OCI-LY1 (cell line): ENCODE measurements at regions not wholly inside any gene's neighbourhood (a gene's known extent, or its start where the extent isn't known, plus 50 kb on each side); places are given as distances from the start of the nearest gene placed in this dataset.

Experiments
- H2AFZ ChIP-seq: fragments of 200-600 bp; sonication (generic), shearing (Covaris generic); 2 replicates; pipeline ENCODE4 v1.6.0; 2014; ENCODE audit warnings: antibody characterized with exemption, mild to moderate bottlenecking, low read length
- H3F3A ChIP-seq: fragments of 200-600 bp; sonication (generic), shearing (Covaris generic); 2 replicates; pipeline ENCODE4 v1.6.0; 2014; ENCODE audit warnings: mild to moderate bottlenecking, antibody characterized with exemption, low read length, moderate library complexity; ENCODE audit not compliant: insufficient read depth
- H3K27ac ChIP-seq: fragments of 200-600 bp; sonication (generic); 2 replicates; pipeline ENCODE4 v1.5.1; 2014; ENCODE audit warnings: low read length, mixed run types, mild to moderate bottlenecking, low read depth; ENCODE audit not compliant: poor library complexity, severe bottlenecking
- H3K27me3 ChIP-seq: fragments of 200-600 bp; sonication (generic); 2 replicates; pipeline ENCODE4 v1.6.0; 2014; ENCODE audit warnings: antibody characterized with exemption, mild to moderate bottlenecking, low read length, moderate library complexity; ENCODE audit not compliant: insufficient read depth
- H3K36me3 ChIP-seq: fragments of 200-600 bp; sonication (generic); 2 replicates; pipeline ENCODE4 v1.6.1; 2014; ENCODE audit warnings: mild to moderate bottlenecking, antibody characterized with exemption, low read length, moderate library complexity, mixed read lengths; ENCODE audit not compliant: insufficient read depth
- H3K4me1 ChIP-seq: fragments of 200-600 bp; sonication (generic); 2 replicates; pipeline ENCODE4 v1.5.1; 2014; ENCODE audit warnings: mild to moderate bottlenecking, low read length, moderate library complexity; ENCODE audit not compliant: insufficient read depth, severe bottlenecking
- H3K4me2 ChIP-seq: fragments of 200-600 bp; sonication (generic), shearing (Covaris generic); 2 replicates; pipeline ENCODE4 v1.6.1; 2014; ENCODE audit warnings: low read length
- H3K4me3 ChIP-seq: fragments of 200-600 bp; sonication (generic); 2 replicates; pipeline ENCODE4 v1.5.1; 2014; ENCODE audit warnings: low read length, low read depth, mild to moderate bottlenecking, mixed read lengths; ENCODE audit not compliant: poor library complexity, severe bottlenecking
- H3K79me2 ChIP-seq: fragments of 200-600 bp; shearing (Covaris generic); 2 replicates; pipeline ENCODE4 v1.6.1; 2016; ENCODE audit warnings: mixed run types, low read length, mixed read lengths; ENCODE audit not compliant: insufficient read depth
- H3K9ac ChIP-seq: fragments of 200-600 bp; sonication (generic), shearing (Covaris generic); 2 replicates; pipeline ENCODE4 v1.6.1; 2014; ENCODE audit warnings: mild to moderate bottlenecking, low read length, mixed read lengths
- H3K9me2 ChIP-seq: fragments of 200-600 bp; sonication (generic), shearing (Covaris generic); 2 replicates; pipeline ENCODE4 v1.6.1; 2014; ENCODE audit warnings: low read depth, mild to moderate bottlenecking, low read length, mixed read lengths
- H3K9me3 ChIP-seq: fragments of 200-600 bp; shearing (Covaris generic); 2 replicates; pipeline ENCODE4 v1.6.1; 2014; ENCODE audit warnings: low read length, mixed read lengths
- H4K20me1 ChIP-seq: fragments of 200-600 bp; sonication (generic), shearing (Covaris generic); 2 replicates; pipeline ENCODE4 v1.6.0; 2016; ENCODE audit warnings: mild to moderate bottlenecking, low read length; ENCODE audit not compliant: insufficient read depth
- EZH2 ChIP-seq: fragments of 200-600 bp; sonication (generic), shearing (Covaris generic); IDR thresholded peaks from 2 replicates; pipeline ENCODE4 v1.8.0; 2017; ENCODE audit warnings: borderline replicate concordance, mixed run types, mild to moderate bottlenecking, antibody characterized with exemption, low read length, moderate library complexity, mixed read lengths
- TF ChIP-seq, protein P1 (sequence below): fragments of 200-600 bp; sonication (generic), shearing (Covaris generic); IDR thresholded peaks from 2 replicates; pipeline ENCODE4 v1.5.1; 2017; ENCODE audit warnings: mild to moderate bottlenecking, antibody characterized with exemption, low read length, moderate library complexity, mixed read lengths

GRCh38 chr1:164188497-164188896 is 370.5 kb upstream of the PBX1 start:
- no peak overlapping the region for H2AFZ ChIP-seq
- TF ChIP-seq EZH2: no peak
- TF ChIP-seq, protein P1, sequence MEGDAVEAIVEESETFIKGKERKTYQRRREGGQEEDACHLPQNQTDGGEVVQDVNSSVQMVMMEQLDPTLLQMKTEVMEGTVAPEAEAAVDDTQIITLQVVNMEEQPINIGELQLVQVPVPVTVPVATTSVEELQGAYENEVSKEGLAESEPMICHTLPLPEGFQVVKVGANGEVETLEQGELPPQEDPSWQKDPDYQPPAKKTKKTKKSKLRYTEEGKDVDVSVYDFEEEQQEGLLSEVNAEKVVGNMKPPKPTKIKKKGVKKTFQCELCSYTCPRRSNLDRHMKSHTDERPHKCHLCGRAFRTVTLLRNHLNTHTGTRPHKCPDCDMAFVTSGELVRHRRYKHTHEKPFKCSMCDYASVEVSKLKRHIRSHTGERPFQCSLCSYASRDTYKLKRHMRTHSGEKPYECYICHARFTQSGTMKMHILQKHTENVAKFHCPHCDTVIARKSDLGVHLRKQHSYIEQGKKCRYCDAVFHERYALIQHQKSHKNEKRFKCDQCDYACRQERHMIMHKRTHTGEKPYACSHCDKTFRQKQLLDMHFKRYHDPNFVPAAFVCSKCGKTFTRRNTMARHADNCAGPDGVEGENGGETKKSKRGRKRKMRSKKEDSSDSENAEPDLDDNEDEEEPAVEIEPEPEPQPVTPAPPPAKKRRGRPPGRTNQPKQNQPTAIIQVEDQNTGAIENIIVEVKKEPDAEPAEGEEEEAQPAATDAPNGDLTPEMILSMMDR: no peak
- no peaks in the 10 kb centered on the region for H3K36me3 ChIP-seq
- no peak overlapping the region for H3K4me2 ChIP-seq
- no peak overlapping the region for H3K4me3 ChIP-seq
- no peaks in the 10 kb centered on the region for H3K4me1 ChIP-seq
- no peaks in the 10 kb centered on the region for H3K27me3 ChIP-seq
- H3F3A ChIP-seq: no peaks in the 10 kb centered on the region
- no peaks in the 10 kb centered on the region for H3K9me3 ChIP-seq
- H3K9me2 ChIP-seq: no peaks in the 10 kb centered on the region
- H3K79me2 ChIP-seq: no peaks in the 10 kb centered on the region
- no peaks in the 10 kb centered on the region for H4K20me1 ChIP-seq
- H3K9ac ChIP-seq: no peak overlapping the region
- H3K27ac ChIP-seq: no peak overlapping the region

DNA sequence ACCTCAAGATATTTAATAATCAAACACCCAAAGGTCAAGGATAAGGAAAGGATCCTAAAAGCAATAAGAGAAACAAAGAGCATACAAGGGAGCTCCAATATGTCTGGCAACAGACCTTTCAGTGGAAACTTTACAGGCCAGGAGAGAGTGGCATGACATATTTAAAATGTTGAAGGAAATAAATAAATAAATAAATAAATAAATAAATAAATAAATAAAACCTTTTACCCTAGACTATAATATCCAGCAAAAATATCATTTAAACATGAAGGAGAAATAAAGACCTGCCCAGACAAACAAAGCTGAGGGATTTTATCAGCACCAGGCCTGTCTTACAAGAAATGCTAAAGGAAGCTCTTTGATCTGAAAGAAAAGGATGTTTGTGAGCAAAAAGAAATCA is 367.8 kb upstream of the PBX1 start:
- H3K4me1 ChIP-seq: no peaks in the 10 kb centered on the region
- H3K27me3 ChIP-seq: no peaks in the 10 kb centered on the region
- H2AFZ ChIP-seq: no peak overlapping the region
- no peak overlapping the region for H3K9ac ChIP-seq
- H3K9me2 ChIP-seq: no peaks in the 10 kb centered on the region
- H4K20me1 ChIP-seq: no peaks in the 10 kb centered on the region
- H3K4me3 ChIP-seq: no peak overlapping the region
- H3K9me3 ChIP-seq: no peaks in the 10 kb centered on the region
- no peak for TF ChIP-seq EZH2
- TF ChIP-seq, protein P1: no peak
- H3K36me3 ChIP-seq: no peaks in the 10 kb centered on the region
- H3K79me2 ChIP-seq: no peaks in the 10 kb centered on the region
- H3K27ac ChIP-seq: no peak overlapping the region
- H3F3A ChIP-seq: no peaks in the 10 kb centered on the region
- H3K4me2 ChIP-seq: no peak overlapping the region

DNA sequence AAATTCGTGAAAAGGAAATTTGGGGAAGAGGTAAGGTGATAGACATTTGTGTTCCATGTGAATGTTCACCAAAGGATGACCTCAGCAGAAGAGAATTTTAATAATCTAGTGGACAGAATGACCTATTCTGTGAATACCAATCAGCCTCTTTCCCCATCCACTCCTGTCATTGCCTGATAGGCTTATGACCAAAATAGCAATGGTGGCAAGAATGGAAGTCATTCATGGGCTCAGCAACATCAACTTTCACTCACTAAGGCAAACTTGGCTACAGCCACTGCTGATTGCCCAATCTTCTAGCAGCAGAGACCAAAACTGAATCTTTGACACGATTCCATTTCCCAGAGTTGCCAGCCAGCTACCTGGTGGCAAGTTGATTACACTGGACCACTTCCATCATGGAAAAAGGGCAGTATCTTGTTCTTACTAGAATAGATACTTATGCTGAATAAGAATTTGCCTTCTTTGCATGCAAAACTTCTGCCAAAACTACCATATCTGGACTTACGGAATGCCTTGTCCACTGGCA is 348.7 kb upstream of the PBX1 start:
- Histone ChIP-seq H3K9me3 (no peaks in the 10 kb centered on the region), H3K27me3 (no peaks in the 10 kb centered on the region), H3K4me2 (no peak overlapping the region), H3F3A (no peaks in the 10 kb centered on the region), H3K79me2 (no peaks in the 10 kb centered on the region), H3K9ac (no peak overlapping the region), H3K4me1 (no peaks in the 10 kb centered on the region), H3K4me3 (no peak overlapping the region), H3K27ac (no peak overlapping the region), H2AFZ (no peak overlapping the region), H3K36me3 (no peaks in the 10 kb centered on the region), H4K20me1 (no peaks in the 10 kb centered on the region), H3K9me2 (no peaks in the 10 kb centered on the region)
- TF ChIP-seq, protein P1: no peak
- no peak for TF ChIP-seq EZH2
